ENCODE measurements at regions not wholly inside any gene's neighbourhood (a gene's known extent, or its start where the extent isn't known, plus 50 kb on each side); places are given as distances from the start of the nearest gene placed in this dataset.

- TF ChIP-seq CTCF (IDR thresholded peaks at IDR 0.05 in 8 of 11, conservative IDR thresholded peaks at IDR 0.05 in 3 of 11) (no peak), POLR2AphosphoS5 (IDR thresholded peaks at IDR 0.05) (no peak)
Observed at GRCh38 chr4:124469981-124470380, 242.6 kb downstream of the ANKRD50 start.
